CD4-positive, alpha-beta T cell treated with Interleukin-21 for 1 hour (primary cell): ENCODE measurements at regions not wholly inside any gene's neighbourhood (a gene's known extent, or its start where the extent isn't known, plus 50 kb on each side); places are given as distances from the start of the nearest gene placed in this dataset.

Source experiments
- DNase-seq: peaks from one replicate; pipeline ENCODE4 v3.0.0-alpha.2; 2020

DNA sequence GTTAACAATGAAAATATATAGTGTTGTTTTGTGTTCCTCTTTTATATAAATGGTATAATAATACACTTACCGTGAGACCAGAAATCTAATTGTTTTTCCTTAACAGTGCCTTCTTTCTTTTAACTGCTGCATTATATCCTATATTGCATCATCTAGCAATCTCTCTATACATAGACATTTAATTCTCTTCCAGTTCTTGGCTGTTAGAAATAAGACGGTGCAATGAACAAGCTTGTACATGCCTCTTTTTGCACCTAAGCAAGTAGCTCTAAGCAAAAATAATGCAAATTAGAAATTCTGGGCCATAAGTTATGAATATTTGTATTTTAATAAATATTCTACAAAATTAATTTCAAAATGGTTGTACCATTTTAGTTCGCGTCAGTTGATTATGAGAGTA lies 55.9 kb upstream of the AHR start:
- no peak for DNase-seq

DNA sequence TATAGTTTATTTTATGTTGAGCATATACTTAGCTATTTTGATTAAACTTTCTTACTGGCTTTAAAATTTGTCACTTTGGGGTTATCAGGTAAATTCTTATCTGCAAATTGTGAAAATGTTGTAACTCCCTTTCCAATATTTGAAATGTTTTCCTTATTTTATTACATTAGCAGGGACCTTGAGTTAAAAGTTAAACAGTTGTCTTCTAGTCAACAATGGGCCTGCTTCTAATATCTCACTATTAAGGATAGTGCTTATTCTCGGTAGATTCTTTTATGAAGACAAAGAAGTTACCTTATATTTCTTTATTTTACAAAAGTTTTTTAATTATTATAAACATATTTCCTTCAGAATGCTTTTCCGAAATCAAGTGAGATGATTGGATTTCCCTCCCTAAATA lies 53.7 kb upstream of the AHR start:
- no peak for DNase-seq

DNA sequence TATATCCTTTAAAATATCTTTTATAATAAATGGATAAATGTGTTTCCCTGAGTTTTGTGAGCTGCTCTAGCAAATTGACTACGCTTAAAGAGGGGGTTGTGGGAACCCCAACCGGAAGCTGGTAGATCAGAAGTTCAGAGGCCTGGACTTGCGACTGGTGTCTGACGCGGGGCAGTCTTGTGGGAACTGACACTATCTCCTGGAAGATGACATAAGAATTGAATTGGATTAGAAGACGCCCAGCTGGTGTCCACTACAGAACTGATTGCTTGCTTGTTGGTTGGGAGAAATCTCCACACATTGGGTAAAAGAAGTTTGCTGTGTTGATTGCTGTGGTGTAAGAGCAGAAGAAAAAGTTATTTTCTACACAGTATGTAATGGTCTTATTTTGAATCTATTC lies 51.1 kb upstream of the AHR start:
- no peak for DNase-seq

DNA sequence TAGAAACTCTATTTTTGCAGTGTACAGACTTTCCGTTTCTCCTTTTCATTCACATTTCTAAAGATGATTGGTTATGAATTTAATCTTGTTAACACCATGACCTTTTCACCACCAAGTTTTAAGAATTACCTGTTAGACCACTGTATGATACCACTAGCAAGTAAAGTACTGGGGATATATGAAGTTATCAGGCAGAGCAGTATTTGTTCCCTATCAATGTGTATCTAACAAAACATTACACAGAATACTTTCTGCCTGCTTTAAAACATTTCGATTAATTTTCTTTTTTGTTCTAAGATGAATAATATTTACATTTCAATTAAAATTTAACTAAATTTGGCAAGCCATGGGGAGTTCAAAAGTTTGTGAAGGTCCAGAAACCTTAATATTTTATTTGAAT lies 49.9 kb upstream of the AHR start:
- no peak for DNase-seq
